Psoas muscle (tissue), 7 donors: ENCODE measurements at regions not wholly inside any gene's neighbourhood (a gene's known extent, or its start where the extent isn't known, plus 50 kb on each side); places are given as distances from the start of the nearest gene placed in this dataset.

Experiments
- ATAC-seq, 4 donors: fragments of 200-7000 bp; cut with Tn5 transposase; one replicate each; pipeline ENCODE4 v1.9.1; 2020; ENCODE audit warnings: moderate library complexity in 3 of 4, mild to moderate bottlenecking in 2 of 4
- DNase-seq, 2 donors: peaks; one replicate each; pipeline ENCODE4 v3.0.0-alpha.2; 2020
- H3K27ac ChIP-seq: fragments of 200-600 bp; one replicate; pipeline ENCODE4 v1.8.0; 2022
- H3K27me3 ChIP-seq, 3 donors: fragments of 200-600 bp in 1 of 3; one replicate each; pipeline versions ENCODE4 v1.6.1 to v1.8.0; 2013 to 2022; ENCODE audit warnings: low read length in 2 of 3, mild to moderate bottlenecking in 2 of 3, moderate library complexity in 1 of 3; ENCODE audit not compliant: insufficient read depth in 3 of 3
- H3K36me3 ChIP-seq, 2 donors: fragments of 200-600 bp in 1 of 2; one replicate each; pipeline versions ENCODE4 v1.6.1 to v1.8.0; 2013 to 2022; ENCODE audit warnings: low read depth in 1 of 2, mild to moderate bottlenecking in 1 of 2, moderate library complexity in 1 of 2; ENCODE audit not compliant: insufficient read depth in 1 of 2
- H3K4me1 ChIP-seq: fragments of 200-600 bp; one replicate; pipeline ENCODE4 v1.8.0; 2022
- H3K4me3 ChIP-seq: fragments of 200-600 bp; one replicate; pipeline ENCODE4 v1.8.0; 2022; ENCODE audit warnings: mild to moderate bottlenecking
- H3K9me3 ChIP-seq: fragments of 200-600 bp; one replicate; pipeline ENCODE4 v1.8.0; 2022
- CTCF ChIP-seq: fragments of 200-600 bp; IDR thresholded peaks from one replicate; pipeline ENCODE4 v1.8.0; 2022; ENCODE audit warnings: antibody characterized with exemption
- WGBS, 3 donors: extraction: QIAGEN DNeasy Blood & Tissue Kit; methylation state at CpG; one replicate each; pipeline versions ENCODE4 v1.1.6 to v1.1.7; 2013; 5-methylcytosine and 5-hydroxymethylcytosine counted together
- intact Hi-C, 2 donors: fragments of 100-400 bp; cut with DNase I; formaldehyde crosslinking; loops; one replicate each; pipeline versions ENCODE4 v1.11.0 to v1.14.2; 2022
- donor health status: healthy with polysubstance abuse.
- donor health status: DM: no; HTN: no; CAD: no; lungs with moderate emphysema.
- donor health status: Bipolar disorder and iron deficiency.
- donor health status: healthy.
- donor health status: DM: yes; HTN: yes; CAD: no.
- donor health status: DM: no; HTN: no; CAD: no.
- donor health status: DM: yes; HTN: yes; CAD: no.

GRCh38 chr6:95410168-95410567 lies 167.2 kb upstream of the MANEA start:
- Histone ChIP-seq H3K27me3 (no peaks in the 10 kb centered on the region), H3K36me3 (no peaks in the 10 kb centered on the region), H3K27ac (no peak overlapping the region), H3K9me3 (no peaks in the 10 kb centered on the region), H3K4me1 (no peaks in the 10 kb centered on the region), H3K4me3 (no peak overlapping the region)
- ATAC-seq: no peak
- DNase-seq: no peak
- no peak for TF ChIP-seq CTCF
- intact Hi-C loops: no loop called here
- WGBS, 3 donors: 66 to 73% (median 70%) methylated on average over 3 of the region's 3 CpGs

- no peak for DNase-seq
- H3K27me3 ChIP-seq: no peaks in the 10 kb centered on the region
- no peak for TF ChIP-seq CTCF
- no peaks in the 10 kb centered on the region for H3K4me1 ChIP-seq
- H3K36me3 ChIP-seq: no peaks in the 10 kb centered on the region
- 56 to 66% (median 63%) methylated on average over 2 of the region's 2 CpGs for WGBS, 3 donors
- no peak overlapping the region for H3K27ac ChIP-seq
- no peaks in the 10 kb centered on the region for H3K9me3 ChIP-seq
- no peak for ATAC-seq
- no peak overlapping the region for H3K4me3 ChIP-seq
- intact Hi-C loops: no loop called here
Measured at GRCh38 chr6:95413789-95414188, 163.5 kb upstream of the MANEA start.

- no peak for ATAC-seq
- H3K27me3 ChIP-seq: no peaks in the 10 kb centered on the region
- intact Hi-C loops: no loop called here
- no peaks in the 10 kb centered on the region for H3K36me3 ChIP-seq
- H3K9me3 ChIP-seq: no peaks in the 10 kb centered on the region
- H3K4me3 ChIP-seq: no peak overlapping the region
- 0% methylated on average over 1 of the region's 1 CpG for WGBS, 3 donors
- DNase-seq: no peak
- H3K4me1 ChIP-seq: no peaks in the 10 kb centered on the region
- no peak overlapping the region for H3K27ac ChIP-seq
- no peak for TF ChIP-seq CTCF
Measured at GRCh38 chr6:95417856-95418255, 159.5 kb upstream of the MANEA start.

- no peak for TF ChIP-seq CTCF
- DNase-seq (no peak), ATAC-seq (no peak)
- Histone ChIP-seq H3K4me3 (no peak overlapping the region), H3K36me3 (no peaks in the 10 kb centered on the region), H3K4me1 (no peaks in the 10 kb centered on the region), H3K27ac (no peak overlapping the region), H3K27me3 (no peaks in the 10 kb centered on the region), H3K9me3 (no peaks in the 10 kb centered on the region)
- intact Hi-C loops: no loop called here
Measured at GRCh38 chr6:95420792-95421191, 156.5 kb upstream of the MANEA start.

- Histone ChIP-seq H3K9me3 (no peaks in the 10 kb centered on the region), H3K27ac (no peak overlapping the region), H3K4me3 (no peak overlapping the region), H3K36me3 (no peaks in the 10 kb centered on the region), H3K4me1 (no peaks in the 10 kb centered on the region), H3K27me3 (no peaks in the 10 kb centered on the region)
- DNase-seq (no peak), ATAC-seq (no peak)
- 66 to 73% (median 70%) methylated on average over 1 of the region's 1 CpG for WGBS, 3 donors
- intact Hi-C loops: no loop called here
- TF ChIP-seq CTCF: no peak
Measured at GRCh38 chr6:95423331-95423730, 154.0 kb upstream of the MANEA start.
